DMS153 treated with DMSO at 0.1 percent for 48 hours (cell line): ENCODE measurements at regions not wholly inside any gene's neighbourhood (a gene's known extent, or its start where the extent isn't known, plus 50 kb on each side); places are given as distances from the start of the nearest gene placed in this dataset.
"Not testable (repeated sequence)": the region's sequence is repeated elsewhere in the genome, so short reads cannot be mapped to it uniquely, and the experiment has no call there.

Source experiments
- DNase-seq: peaks from one replicate; lab custom pipeline; 2025; ENCODE audit not compliant: unreplicated experiment; lab: John Stamatoyannopoulos, UW

DNA sequence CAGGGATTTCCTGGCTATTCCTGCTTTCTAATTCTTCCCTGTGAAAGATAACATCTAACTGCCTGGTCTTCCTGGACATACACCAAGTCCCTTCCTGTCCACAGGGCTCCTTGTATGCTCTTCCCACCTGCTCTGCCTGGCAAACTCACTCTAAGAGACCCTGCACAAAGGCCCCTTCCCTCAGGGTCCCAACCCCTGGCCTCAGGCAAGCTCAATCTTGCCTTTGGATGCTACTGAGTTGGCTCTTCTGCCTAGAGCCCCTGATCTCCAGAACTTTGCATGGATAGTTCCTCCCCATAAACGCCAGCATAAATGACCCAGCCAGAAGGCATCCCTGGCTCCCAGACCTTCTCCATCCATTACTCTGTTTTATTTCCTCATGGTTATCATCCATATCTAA, 98.3 kb upstream of the OTOS start:
- DNase-seq: no peak

DNA sequence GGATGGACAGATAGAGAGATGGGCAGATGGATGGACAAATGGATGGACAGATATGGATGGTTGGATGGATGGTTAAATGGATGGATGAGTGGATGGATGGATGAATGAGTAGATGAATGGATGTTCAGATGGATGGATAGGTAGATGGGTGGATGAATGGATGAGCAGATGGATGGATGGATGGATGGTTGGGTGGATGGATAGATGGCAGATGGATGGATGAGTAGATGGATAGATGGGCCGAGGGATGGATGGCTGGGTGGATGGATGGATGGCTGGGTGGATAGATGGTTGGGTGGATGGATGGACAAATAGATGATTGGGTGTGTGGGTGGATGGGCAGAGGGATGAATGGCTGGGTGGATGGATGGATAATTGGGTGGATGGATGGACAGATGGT, 98.9 kb upstream of the OTOS start:
- no peak for DNase-seq

- no peak for DNase-seq
These were observed 99.7 kb upstream of the OTOS start for GRCh38 chr2:240240017-240240734.

GRCh38 chr2:240240781-240241180, 100.3 kb upstream of the OTOS start:
- DNase-seq: no peak

- no peak for DNase-seq
These were observed 101.1 kb upstream of the OTOS start for GRCh38 chr2:240241572-240241971.

DNA sequence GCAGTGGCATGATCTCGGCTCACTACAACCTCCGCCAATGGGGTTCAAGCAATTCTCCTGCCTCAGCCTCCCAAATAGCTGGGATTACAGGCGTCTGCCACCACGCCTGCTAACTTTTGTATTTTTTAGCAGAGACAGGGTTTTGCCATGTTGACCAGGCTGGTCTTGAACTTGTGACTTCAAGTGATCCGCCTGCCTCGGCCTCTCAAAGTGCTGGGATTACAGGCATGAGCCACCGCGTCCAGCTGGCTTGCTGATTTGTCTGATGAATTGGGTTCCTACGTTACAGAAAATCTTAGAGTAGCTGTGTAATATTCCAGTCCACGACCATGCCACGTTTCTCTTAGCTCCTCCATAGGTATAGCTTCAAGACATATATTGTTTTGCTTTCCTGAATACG, 102.6 kb upstream of the OTOS start:
- DNase-seq: not testable (repeated sequence)

GRCh38 chr2:240244543-240244942, 104.1 kb upstream of the OTOS start:
- DNase-seq: no peak

- DNase-seq: no peak
These were observed 104.7 kb upstream of the OTOS start for GRCh38 chr2:240245184-240245583.

DNA sequence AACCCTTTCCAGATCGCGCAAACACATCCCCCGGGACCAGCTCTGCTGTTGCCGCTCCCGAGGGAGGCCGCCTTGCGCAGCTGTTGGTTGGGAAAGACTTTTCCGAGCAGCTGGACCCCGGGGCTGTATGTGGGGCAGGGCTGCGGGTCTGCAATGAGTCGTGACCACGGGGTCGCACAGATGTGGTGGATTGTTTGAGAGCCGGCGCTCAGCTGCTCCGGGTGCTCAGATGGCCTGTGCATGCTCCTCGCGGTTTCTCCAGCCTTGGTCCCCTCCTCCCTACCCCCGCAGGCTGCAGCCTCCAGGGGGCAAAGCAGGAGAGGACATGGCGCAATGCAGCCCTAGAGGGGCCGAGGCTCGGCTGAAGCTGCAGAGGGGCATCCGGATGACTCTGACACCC, 105.2 kb upstream of the OTOS start:
- DNase-seq: no peak

- DNase-seq: no peak
These were observed 105.8 kb upstream of the OTOS start for GRCh38 chr2:240246173-240246820.

DNA sequence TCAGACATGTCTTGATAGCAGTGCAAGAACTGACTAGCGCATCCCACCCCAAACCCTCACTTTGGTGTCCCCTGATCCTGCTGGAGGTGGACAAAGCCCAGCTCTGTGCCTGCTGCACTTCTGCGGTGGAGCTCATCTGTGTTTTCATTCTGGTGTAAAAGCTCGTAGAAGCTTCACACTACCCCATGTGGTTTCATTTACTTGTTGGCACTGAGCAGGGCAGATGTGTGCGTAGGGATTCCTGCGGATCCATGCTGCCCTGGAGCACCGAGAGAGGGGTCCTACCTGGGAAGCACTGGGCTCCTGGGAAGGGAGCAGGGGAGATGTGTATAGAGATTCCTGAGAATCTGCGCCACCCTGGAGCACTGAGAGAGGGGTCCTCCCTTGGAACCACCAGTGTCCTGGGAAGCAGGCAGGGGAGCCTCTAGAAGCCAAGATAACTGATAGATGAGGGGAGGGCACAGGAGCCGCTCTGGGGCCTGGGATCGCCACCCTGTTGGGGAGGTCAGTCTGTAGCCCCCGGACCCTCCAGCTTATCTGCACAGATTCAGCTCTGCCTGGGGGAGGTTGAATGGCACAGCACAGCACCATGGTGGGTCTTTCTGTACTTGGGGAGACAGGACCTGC, 106.9 kb upstream of the OTOS start:
- no peak for DNase-seq

- no peak for DNase-seq
These were observed 107.6 kb upstream of the OTOS start for GRCh38 chr2:240247868-240248720.

DNA sequence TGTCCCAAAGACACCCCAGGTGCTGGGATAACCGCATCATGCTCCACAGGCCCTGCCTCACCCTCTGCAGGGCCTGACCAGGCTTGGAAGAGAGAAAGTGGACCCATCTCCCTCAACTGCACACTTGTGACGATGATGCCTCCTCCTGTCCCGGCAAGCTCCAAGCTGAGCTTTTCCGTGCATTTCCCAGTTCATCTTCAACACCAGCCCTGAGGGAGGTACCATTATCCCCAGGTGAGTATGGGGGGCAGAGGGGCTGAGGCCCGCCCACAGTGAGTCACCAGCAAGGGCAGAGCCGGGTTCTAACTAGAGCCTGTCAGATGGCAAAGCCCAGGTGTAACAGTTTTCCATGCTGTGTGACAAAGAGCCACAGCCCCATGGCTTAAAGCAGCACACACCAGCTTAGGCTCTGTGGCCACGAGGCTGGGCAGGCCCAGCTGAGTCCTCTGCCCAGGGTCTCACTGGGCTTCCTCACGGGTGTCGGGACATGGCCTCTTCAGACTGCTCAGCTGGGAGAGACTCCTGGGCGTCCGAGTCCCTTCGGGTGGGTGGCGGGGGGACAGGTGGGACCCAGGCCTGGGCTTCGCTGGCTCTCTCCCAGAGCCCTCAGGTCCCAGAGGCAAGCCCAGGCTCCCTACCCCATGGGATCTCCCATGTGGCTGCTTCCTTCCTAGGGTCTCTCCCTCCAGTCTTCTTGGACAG, 108.4 kb upstream of the OTOS start:
- DNase-seq: no peak

GRCh38 chr2:240249423-240250149, 109.1 kb upstream of the OTOS start:
- no peak for DNase-seq

- DNase-seq: no peak
These were observed 109.9 kb upstream of the OTOS start for GRCh38 chr2:240250150-240250984.

- DNase-seq: peak; percentile 16
These were observed 110.8 kb upstream of the OTOS start for GRCh38 chr2:240250985-240251847.

DNA sequence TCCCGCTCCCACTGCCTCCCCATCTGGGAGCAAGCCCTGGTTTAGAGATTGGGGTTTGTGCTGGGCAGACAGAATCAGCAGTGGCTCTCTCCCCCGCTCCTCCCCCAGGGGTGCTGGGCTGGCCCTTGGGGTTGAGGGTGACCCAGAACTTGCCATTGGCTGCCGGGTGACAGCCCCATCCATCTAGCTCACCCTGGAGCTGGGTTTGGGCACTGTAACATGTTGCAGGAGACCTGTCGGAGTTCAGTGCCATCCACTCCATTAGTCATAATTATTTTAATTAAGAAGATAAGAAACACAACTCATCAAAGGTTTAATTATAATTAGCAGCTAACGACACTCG, 111.4 kb upstream of the OTOS start:
- DNase-seq: no peak

DNA sequence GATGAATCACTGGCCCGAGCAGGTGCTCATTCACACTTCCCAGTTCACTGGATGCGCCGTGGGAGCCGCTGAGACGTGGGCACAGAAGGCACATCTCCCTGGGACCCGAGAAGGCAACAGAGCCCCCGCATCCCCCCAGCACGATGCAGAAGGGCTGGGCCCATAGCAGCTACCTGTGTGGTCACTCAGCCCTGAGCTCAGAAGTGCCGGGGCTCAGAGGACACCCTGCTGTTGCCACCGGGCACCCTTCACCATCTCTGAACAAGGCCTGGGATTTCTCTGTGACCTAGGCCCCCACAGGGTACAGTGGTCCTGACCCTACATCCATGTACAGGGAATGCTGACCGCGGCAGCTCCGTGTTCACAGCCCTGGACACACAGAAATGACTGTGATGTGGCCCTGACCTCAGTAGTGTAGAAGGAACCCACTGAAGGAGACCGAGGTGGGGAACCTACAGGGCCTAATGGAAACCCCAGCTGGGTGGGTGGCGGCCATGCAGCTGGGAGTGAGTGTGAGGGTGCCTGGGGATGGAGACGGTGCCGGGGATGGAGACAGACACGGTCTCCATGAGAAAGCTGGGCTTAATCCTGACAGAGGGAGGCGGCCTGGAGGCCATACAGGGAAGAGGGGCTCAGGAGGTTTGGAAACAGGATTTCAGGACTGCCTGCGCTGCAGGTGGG, 111.9 kb upstream of the OTOS start:
- no peak for DNase-seq
